HepG2 (cell line): ENCODE measurements at regions not wholly inside any gene's neighbourhood (a gene's known extent, or its start where the extent isn't known, plus 50 kb on each side); places are given as distances from the start of the nearest gene placed in this dataset.

Experiments
- ATAC-seq: fragments of 200-7000 bp; cut with Tn5 transposase; 3 replicates; pipeline ENCODE4 v1.9.1; 2020; ENCODE audit warnings: mild to moderate bottlenecking, moderate library complexity
- BruUV-seq: library from RNA; stranded (reverse); fragments of 400-500 nt; replicated peaks from 2 replicates; lab custom pipeline; 2021; lab: Mats Ljungman, UMichigan
- CTCF ChIA-PET: fragments of 300-600 bp; formaldehyde crosslinking; extraction: SDS; loops from one replicate; lab custom pipeline; 2021; ENCODE audit warnings: low total read pairs, inconsistent platforms, low intra/inter-chr PET ratio; lab: Yijun Ruan, JAX
- POLR2A ChIA-PET: fragments of 350-600 bp; sonication (Branson Sonifier 250); formaldehyde crosslinking; loops from one replicate; lab custom pipeline; 2020; ENCODE audit warnings: antibody characterized with exemption, inconsistent platforms; lab: Yijun Ruan, JAX
- DNase-seq: peaks from one replicate; pipeline ENCODE4 v3.0.0-alpha.2; 2015; ENCODE audit warnings: low spot score
- FAIRE-seq: peaks from 3 replicates; lab custom pipeline; 2011; peaks lifted over from hg19 to GRCh38; lab: Jason Lieb, UNC
- H2AFZ ChIP-seq: one replicate; pipeline ENCODE4 v1.6.1; 2011; ENCODE audit warnings: low read length, inconsistent platforms
- H3K27ac ChIP-seq: fragments of 300-600 bp; 3 replicates; pipeline ENCODE4 v1.8.0; 2011; ENCODE audit warnings: mixed run types, mild to moderate bottlenecking, mixed read lengths, low read length, inconsistent platforms; ENCODE audit not compliant: insufficient read depth; ENCODE audit errors: extremely low read length
- H3K27me3 ChIP-seq, 2 experiments: fragments of 200-600 bp in 1 of 2; 2 replicates in 1 of 2; 3 replicates in 1 of 2; pipeline versions ENCODE4 v1.6.0 to v1.8.0; 2011; ENCODE audit warnings: low read length in 2 of 2, mild to moderate bottlenecking in 2 of 2, moderate library complexity in 2 of 2, inconsistent platforms in 1 of 2; ENCODE audit not compliant: insufficient read depth in 2 of 2, control insufficient read depth in 1 of 2
- H3K36me3 ChIP-seq, 2 experiments: fragments of 200-600 bp in 1 of 2; replicated peaks in 1 of 2; 2 replicates in 1 of 2; 3 replicates in 1 of 2; pipeline versions ENCODE4 v1.5.1 to v1.8.0; 2011; ENCODE audit warnings: low read length in 2 of 2, inconsistent platforms in 1 of 2; ENCODE audit not compliant: insufficient read depth in 2 of 2, control insufficient read depth in 1 of 2
- H3K4me1 ChIP-seq: 2 replicates; pipeline ENCODE4 v1.5.1; 2012; ENCODE audit warnings: low read length, inconsistent platforms; ENCODE audit not compliant: insufficient read depth
- H3K4me2 ChIP-seq: 2 replicates; pipeline ENCODE4 v1.6.0; 2011; ENCODE audit warnings: low read depth, low read length, inconsistent platforms
- H3K4me3 ChIP-seq, 3 experiments: fragments of 200-600 bp in 1 of 3; sonication (generic), shearing (Covaris generic) in 1 of 3; replicated peaks in 1 of 3; 2 replicates each; pipeline ENCODE4 v1.5.1; 2011 to 2016; ENCODE audit warnings: low read length in 3 of 3, inconsistent platforms in 2 of 3, low read depth in 2 of 3, mild to moderate bottlenecking in 2 of 3, control low read depth in 1 of 3, mixed read lengths in 1 of 3; ENCODE audit not compliant: insufficient read depth in 1 of 3
- H3K79me2 ChIP-seq: one replicate; pipeline ENCODE4 v1.6.1; 2011; ENCODE audit warnings: low read length, inconsistent platforms; ENCODE audit not compliant: insufficient read depth
- H3K9ac ChIP-seq: 2 replicates; pipeline ENCODE4 v1.6.0; 2011; ENCODE audit warnings: mild to moderate bottlenecking, low read depth, low read length, inconsistent platforms; ENCODE audit not compliant: insufficient read depth
- H3K9me3 ChIP-seq: 2 replicates; pipeline ENCODE4 v1.5.1; 2012; ENCODE audit warnings: mild to moderate bottlenecking, low read length
- H4K20me1 ChIP-seq: 2 replicates; pipeline ENCODE4 v1.6.0; 2011; ENCODE audit warnings: inconsistent platforms, mild to moderate bottlenecking, low read length, moderate library complexity; ENCODE audit not compliant: insufficient read depth
- CHD4 ChIP-seq: fragments of 200-600 bp; sonication (generic); IDR thresholded peaks from 2 replicates; pipeline ENCODE4 v1.7.0; 2017; ENCODE audit warnings: mild to moderate bottlenecking, low read length, borderline replicate concordance
- GATA4 ChIP-seq: sonication (generic); IDR thresholded peaks from 2 replicates; pipeline ENCODE4 v1.6.1; 2016; ENCODE audit warnings: antibody characterized with exemption, low read depth, borderline replicate concordance
- HOXA3 ChIP-seq: sonication (generic); formaldehyde crosslinking; IDR thresholded peaks from 2 replicates; pipeline ENCODE4 v1.5.0; 2020; ENCODE audit warnings: missing genetic modification reagents
- NFKBIZ ChIP-seq: IDR thresholded peaks from 2 replicates; pipeline ENCODE4 v1.6.1; 2018; ENCODE audit warnings: missing genetic modification reagents, missing compliant biosample characterization
- REXO4 ChIP-seq: sonication (generic); formaldehyde crosslinking; IDR thresholded peaks from 2 replicates; pipeline ENCODE4 v1.8.0; 2022; ENCODE audit warnings: missing genetic modification reagents, mild to moderate bottlenecking, borderline replicate concordance
- RFXANK ChIP-seq: IDR thresholded peaks from 2 replicates; pipeline ENCODE4 v1.6.1; 2016
- RXRB ChIP-seq: IDR thresholded peaks from 2 replicates; pipeline ENCODE4 v1.6.1; 2016; ENCODE audit warnings: borderline replicate concordance, missing genetic modification reagents, missing compliant biosample characterization
- SNAPC2 ChIP-seq: sonication (generic); formaldehyde crosslinking; IDR thresholded peaks from 2 replicates; pipeline ENCODE4 v1.8.1; 2022; ENCODE audit warnings: mild to moderate bottlenecking, missing genetic modification reagents
- WIZ ChIP-seq: sonication (generic); formaldehyde crosslinking; IDR thresholded peaks from 2 replicates; pipeline ENCODE4 v1.5.1; 2020; ENCODE audit warnings: mild to moderate bottlenecking, missing genetic modification reagents
- ZBED4 ChIP-seq: sonication (generic); formaldehyde crosslinking; IDR thresholded peaks from 2 replicates; pipeline ENCODE4 v1.4.0; 2020; ENCODE audit warnings: missing genetic modification reagents, borderline replicate concordance
- ZBTB26 ChIP-seq: IDR thresholded peaks from 2 replicates; pipeline ENCODE4 v1.6.1; 2016; ENCODE audit warnings: missing compliant biosample characterization, missing genetic modification reagents, borderline replicate concordance
- ZBTB3 ChIP-seq: sonication (generic); formaldehyde crosslinking; IDR thresholded peaks from 2 replicates; pipeline ENCODE4 v1.4.0; 2020; ENCODE audit warnings: low read depth, mild to moderate bottlenecking, moderate library complexity, missing genetic modification reagents, borderline replicate concordance
- ZNF468 ChIP-seq: sonication (generic); formaldehyde crosslinking; IDR thresholded peaks from 2 replicates; pipeline ENCODE4 v1.8.0; 2022; ENCODE audit warnings: mild to moderate bottlenecking, moderate library complexity, missing genetic modification reagents
- ZNF552 ChIP-seq: sonication (generic); formaldehyde crosslinking; IDR thresholded peaks from 2 replicates; pipeline ENCODE4 v1.9.0; 2022; ENCODE audit warnings: missing genetic modification reagents, mild to moderate bottlenecking, borderline replicate concordance
- ZNF703 ChIP-seq: sonication (generic); formaldehyde crosslinking; IDR thresholded peaks from 2 replicates; pipeline ENCODE4 v1.5.1; 2020; ENCODE audit warnings: missing genetic modification reagents, mild to moderate bottlenecking, moderate library complexity, borderline replicate concordance
- ZSCAN31 ChIP-seq: sonication (generic); formaldehyde crosslinking; IDR thresholded peaks from 2 replicates; pipeline ENCODE4 v1.5.0; 2020; ENCODE audit warnings: low read depth, mild to moderate bottlenecking, missing genetic modification reagents
- WGBS: methylation state at CpG from one replicate; pipeline ENCODE4 v1.1.6; 2017; ENCODE audit warnings: low lambda C conversion rate; 5-methylcytosine and 5-hydroxymethylcytosine counted together
- in situ Hi-C: cut with HindIII; loops from 2 replicates; pipeline ENCODE4 v1.10.0; 2017; ENCODE audit warnings: low pct_unique_long_range_greater_than_20kb; ENCODE audit not compliant: extremely low pct_ligation_motif_present
- intact Hi-C: fragments of 100-400 bp; cut with micrococcal nuclease; formaldehyde crosslinking; loops from one replicate; pipeline ENCODE4 v1.10.0; 2022; ENCODE audit not compliant: unreplicated experiment
- TF ChIP-seq, protein P1 (sequence below): IDR thresholded peaks from 2 replicates; pipeline ENCODE4 v1.6.1; 2016; ENCODE audit warnings: missing genetic modification reagents, missing compliant biosample characterization
- TF ChIP-seq, protein P2 (sequence below): IDR thresholded peaks from 2 replicates; pipeline ENCODE4 v1.6.1; 2018; ENCODE audit warnings: missing genetic modification reagents, mild to moderate bottlenecking, missing compliant biosample characterization

DNA sequence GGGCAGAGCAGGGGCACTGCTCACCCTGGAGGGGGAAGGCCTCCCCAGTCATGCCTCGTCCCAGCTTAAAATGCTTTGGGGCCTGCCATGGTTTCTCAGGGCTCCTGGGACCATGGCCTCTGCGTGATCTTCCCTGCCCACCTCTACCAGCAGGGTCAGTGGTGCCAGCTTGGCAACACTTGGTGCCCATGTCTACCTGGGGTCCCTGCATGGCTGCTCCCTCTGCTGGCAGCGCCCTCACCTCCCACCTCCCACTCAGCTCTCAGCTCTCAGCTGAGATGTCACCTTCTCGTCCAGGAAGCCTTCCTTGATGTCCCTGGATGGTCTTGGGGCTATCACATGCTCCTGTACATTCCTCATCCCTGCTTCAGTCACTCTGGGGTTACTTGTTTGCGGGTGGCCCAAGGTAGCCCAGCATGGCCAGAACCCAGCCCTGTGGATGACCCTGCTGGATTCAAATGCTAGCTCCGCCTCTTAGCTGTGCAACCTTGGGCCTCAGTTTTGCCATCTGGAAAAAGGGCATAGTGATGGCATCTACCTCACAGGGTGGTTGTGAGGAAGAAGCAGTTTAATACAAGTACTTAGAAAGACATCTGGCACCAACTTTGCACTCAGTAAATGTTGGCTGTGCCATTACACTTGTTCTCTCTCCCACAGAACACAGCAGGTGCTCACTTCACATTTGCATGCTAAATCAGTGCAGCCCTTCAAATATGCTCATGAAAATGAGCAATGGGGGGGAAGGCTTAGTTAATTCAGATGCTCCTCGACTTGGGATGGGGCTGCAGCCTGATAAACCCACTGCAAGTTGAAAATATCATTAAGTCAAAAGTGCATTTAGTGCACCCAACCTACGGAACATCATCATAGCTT is 53.5 kb upstream of the PTPN1 start:
- ATAC-seq (peak; percentile 5), FAIRE-seq (no peak), DNase-seq (no peak)
- Histone ChIP-seq H2AFZ (no peak overlapping the region), H3K9ac (peak overlapping the region; percentile 52), H3K4me3 (peak overlapping the region; percentile 15 to 49 (median 42); a peak in 3 of 6 replicates), H3K27me3 (no peaks in the 10 kb centered on the region), H3K4me2 (peak overlapping the region; percentile 67), H3K79me2 (no peaks in the 10 kb centered on the region), H3K27ac (peak overlapping the region; percentile 71), H3K36me3 (no peaks in the 10 kb centered on the region), H3K4me1 (peaks cover 99% of the 10 kb centered on the region), H3K9me3 (no peaks in the 10 kb centered on the region), H4K20me1 (no peaks in the 10 kb centered on the region)
- CTCF ChIA-PET, result no interaction called here
- 80% methylated on average over 8 of the region's 8 CpGs for WGBS
- in situ Hi-C loops, result no loop called here
- POLR2A ChIA-PET, result interaction anchor here (1.0 to 6.2 kb wide), 20 partner anchors 9 to 303 kb away, joined by 3 to 70 read pairs (median 6); partner anchors contain the start of genes CEBPB and PEDS1
- BruUV-seq, result no TSS peak
- intact Hi-C loops, result no loop called here
- TF ChIP-seq ZNF552 (peak; percentile 68; the same call in 1 of the 2 replicates), NFKBIZ (CRISPR knock-in tag) (no peak), ZBTB26 (no peak), GATA4 (no peak), ZSCAN31 (CRISPR knock-in tag) (no peak), CHD4 (peak; percentile 93), RFXANK (CRISPR knock-in tag) (no peak), REXO4 (CRISPR knock-in tag) (no peak), WIZ (CRISPR knock-in tag) (no peak), ZBED4 (no peak), ZBTB3 (no peak), SNAPC2 (CRISPR knock-in tag) (no peak), RXRB (CRISPR knock-in tag) (no peak), ZNF468 (no peak), ZNF703 (CRISPR knock-in tag) (no peak), HOXA3 (CRISPR knock-in tag) (peak; percentile 50; the same call in 1 of the 2 replicates)
- TF ChIP-seq, protein P1, sequence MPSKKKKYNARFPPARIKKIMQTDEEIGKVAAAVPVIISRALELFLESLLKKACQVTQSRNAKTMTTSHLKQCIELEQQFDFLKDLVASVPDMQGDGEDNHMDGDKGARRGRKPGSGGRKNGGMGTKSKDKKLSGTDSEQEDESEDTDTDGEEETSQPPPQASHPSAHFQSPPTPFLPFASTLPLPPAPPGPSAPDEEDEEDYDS (CRISPR knock-in tag), result no peak
- TF ChIP-seq, protein P2, sequence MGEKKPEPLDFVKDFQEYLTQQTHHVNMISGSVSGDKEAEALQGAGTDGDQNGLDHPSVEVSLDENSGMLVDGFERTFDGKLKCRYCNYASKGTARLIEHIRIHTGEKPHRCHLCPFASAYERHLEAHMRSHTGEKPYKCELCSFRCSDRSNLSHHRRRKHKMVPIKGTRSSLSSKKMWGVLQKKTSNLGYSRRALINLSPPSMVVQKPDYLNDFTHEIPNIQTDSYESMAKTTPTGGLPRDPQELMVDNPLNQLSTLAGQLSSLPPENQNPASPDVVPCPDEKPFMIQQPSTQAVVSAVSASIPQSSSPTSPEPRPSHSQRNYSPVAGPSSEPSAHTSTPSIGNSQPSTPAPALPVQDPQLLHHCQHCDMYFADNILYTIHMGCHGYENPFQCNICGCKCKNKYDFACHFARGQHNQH (CRISPR knock-in tag), result no peak
